ENCODE measurements at regions not wholly inside any gene's neighbourhood (a gene's known extent, or its start where the extent isn't known, plus 50 kb on each side); places are given as distances from the start of the nearest gene placed in this dataset.
A peak's percentile ranks its signal among the peaks of the same experiment; 100 is the strongest.
"Not testable (repeated sequence)": the region's sequence is repeated elsewhere in the genome, so short reads cannot be mapped to it uniquely, and the experiment has no call there.

- not testable (repeated sequence) for DNase-seq
Measured at GRCh38 chr6:85838351-85839119, 195.8 kb upstream of the SYNCRIP start.

GRCh38 chr6:85828973-85829372 is 186.3 kb upstream of the SYNCRIP start:
- DNase-seq = no peak

- DNase-seq = no peak
Measured at GRCh38 chr6:85826997-85827396, 184.3 kb upstream of the SYNCRIP start.

GRCh38 chr6:85824329-85824728 is 181.6 kb upstream of the SYNCRIP start:
- DNase-seq = no peak

GRCh38 chr6:85810558-85810957 is 167.9 kb upstream of the SYNCRIP start:
- no peak for DNase-seq

GRCh38 chr6:85803721-85804120 is 161.0 kb upstream of the SYNCRIP start:
- DNase-seq = no peak

- DNase-seq = no peak
Measured at GRCh38 chr6:85802162-85802561, 159.5 kb upstream of the SYNCRIP start.

GRCh38 chr6:85798931-85799652 is 156.4 kb upstream of the SYNCRIP start:
- no peak for DNase-seq

GRCh38 chr6:85797993-85798392 is 155.3 kb upstream of the SYNCRIP start:
- no peak for DNase-seq

- DNase-seq = no peak
Measured at GRCh38 chr6:85795945-85796344, 153.3 kb upstream of the SYNCRIP start.

- no peak for DNase-seq
Measured at GRCh38 chr6:85792254-85792653, 149.6 kb upstream of the SYNCRIP start.

GRCh38 chr6:85775883-85776282 is 133.2 kb upstream of the SYNCRIP start:
- DNase-seq = no peak

- DNase-seq = no peak
Measured at GRCh38 chr6:85772641-85773040, 130.0 kb upstream of the SYNCRIP start.

- no peak for DNase-seq
Measured at GRCh38 chr6:85771925-85772430, 129.3 kb upstream of the SYNCRIP start.

GRCh38 chr6:85771455-85771854 is 128.8 kb upstream of the SYNCRIP start:
- DNase-seq = no peak

- DNase-seq = no peak
Measured at GRCh38 chr6:85764844-85765243, 122.2 kb upstream of the SYNCRIP start.

- DNase-seq = peak; percentile 13
Measured at GRCh38 chr6:85756982-85757381, 114.3 kb upstream of the SYNCRIP start.

- DNase-seq = no peak
Measured at GRCh38 chr6:85754894-85755293, 112.2 kb upstream of the SYNCRIP start.

GRCh38 chr6:85752602-85753001 is 109.9 kb upstream of the SYNCRIP start:
- DNase-seq = no peak

- no peak for DNase-seq
Measured at GRCh38 chr6:85751374-85752055, 108.8 kb upstream of the SYNCRIP start.

- not testable (repeated sequence) for DNase-seq
Measured at GRCh38 chr6:85750146-85750545, 107.5 kb upstream of the SYNCRIP start.

- DNase-seq = no peak
Measured at GRCh38 chr6:85749236-85749635, 106.5 kb upstream of the SYNCRIP start.

GRCh38 chr6:85747666-85748065 is 105.0 kb upstream of the SYNCRIP start:
- no peak for DNase-seq
